Transverse colon (tissue), 4 donors: ENCODE measurements at regions not wholly inside any gene's neighbourhood (a gene's known extent, or its start where the extent isn't known, plus 50 kb on each side); places are given as distances from the start of the nearest gene placed in this dataset.

Experiments used
- EP300 ChIP-seq: sonication (generic); formaldehyde crosslinking; IDR thresholded peaks from one replicate; pipeline ENCODE4 v1.6.1; 2017; ENCODE audit warnings: antibody characterized with exemption, low read depth
- POLR2A ChIP-seq: fragments of 450-650 bp; IDR thresholded peaks from one replicate; pipeline ENCODE4 v1.6.1; 2016; ENCODE audit warnings: antibody characterized with exemption, mild to moderate bottlenecking, moderate library complexity
- POLR2AphosphoS5 ChIP-seq, 3 donors: sonication (generic); formaldehyde crosslinking; IDR thresholded peaks; one replicate each; pipeline ENCODE4 v1.6.1; 2016; ENCODE audit warnings: antibody characterized with exemption in 3 of 3
- TF ChIP-seq, protein P1 (sequence below), 5 experiments: fragments of 200-600 bp in 3 of 5; fragments of 450-650 bp in 2 of 5; sonication (generic) in 3 of 5; IDR thresholded peaks; 1 replicate in 2 of 5; 2 replicates in 3 of 5; pipeline ENCODE4 v1.5.1; 2016 to 2017; ENCODE audit warnings: antibody characterized with exemption in 5 of 5, inconsistent platforms in 3 of 5, mild to moderate bottlenecking in 2 of 5, moderate library complexity in 1 of 5

DNA sequence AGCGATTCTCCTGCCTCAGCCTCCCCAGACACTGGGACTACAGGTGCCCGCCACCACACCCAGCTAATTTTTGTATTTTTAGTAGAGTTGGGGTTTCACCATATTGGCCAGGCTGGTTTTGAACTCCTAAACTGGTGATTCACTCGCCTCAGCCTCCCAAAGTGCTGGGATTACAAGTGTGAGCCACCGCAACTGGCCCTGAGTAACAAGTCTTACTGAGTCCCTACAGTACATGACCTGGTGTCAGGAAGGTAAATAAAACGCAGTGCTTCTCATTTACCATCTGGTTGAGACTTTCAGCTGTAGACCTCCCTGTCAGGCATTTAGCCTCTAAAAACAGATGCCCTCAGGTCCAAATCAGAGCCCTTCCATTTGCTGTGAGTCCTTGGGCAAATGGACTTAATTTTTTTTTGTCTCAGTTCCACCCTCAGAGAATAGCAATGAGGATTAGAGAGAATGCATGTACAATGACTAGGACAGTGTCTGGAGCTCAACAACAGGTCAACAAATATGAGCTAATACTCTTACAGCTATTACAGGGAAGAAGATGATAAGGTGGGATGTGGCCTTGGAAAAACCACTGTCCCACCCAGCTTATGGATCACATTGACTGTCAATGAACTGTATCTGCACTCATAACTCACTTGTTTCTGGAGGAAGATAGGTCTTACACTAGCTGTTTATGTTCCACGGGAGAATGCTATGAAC is 70.5 kb downstream of the PHLDA1 start:
- TF ChIP-seq, protein P1, sequence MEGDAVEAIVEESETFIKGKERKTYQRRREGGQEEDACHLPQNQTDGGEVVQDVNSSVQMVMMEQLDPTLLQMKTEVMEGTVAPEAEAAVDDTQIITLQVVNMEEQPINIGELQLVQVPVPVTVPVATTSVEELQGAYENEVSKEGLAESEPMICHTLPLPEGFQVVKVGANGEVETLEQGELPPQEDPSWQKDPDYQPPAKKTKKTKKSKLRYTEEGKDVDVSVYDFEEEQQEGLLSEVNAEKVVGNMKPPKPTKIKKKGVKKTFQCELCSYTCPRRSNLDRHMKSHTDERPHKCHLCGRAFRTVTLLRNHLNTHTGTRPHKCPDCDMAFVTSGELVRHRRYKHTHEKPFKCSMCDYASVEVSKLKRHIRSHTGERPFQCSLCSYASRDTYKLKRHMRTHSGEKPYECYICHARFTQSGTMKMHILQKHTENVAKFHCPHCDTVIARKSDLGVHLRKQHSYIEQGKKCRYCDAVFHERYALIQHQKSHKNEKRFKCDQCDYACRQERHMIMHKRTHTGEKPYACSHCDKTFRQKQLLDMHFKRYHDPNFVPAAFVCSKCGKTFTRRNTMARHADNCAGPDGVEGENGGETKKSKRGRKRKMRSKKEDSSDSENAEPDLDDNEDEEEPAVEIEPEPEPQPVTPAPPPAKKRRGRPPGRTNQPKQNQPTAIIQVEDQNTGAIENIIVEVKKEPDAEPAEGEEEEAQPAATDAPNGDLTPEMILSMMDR (IDR thresholded peaks at IDR 0.05): no peak
- no peak for TF ChIP-seq EP300
- no peak for TF ChIP-seq POLR2AphosphoS5 (IDR thresholded peaks at IDR 0.05)
- TF ChIP-seq POLR2A: no peak
